ENCODE measurements at regions not wholly inside any gene's neighbourhood (a gene's known extent, or its start where the extent isn't known, plus 50 kb on each side); places are given as distances from the start of the nearest gene placed in this dataset.

DNA sequence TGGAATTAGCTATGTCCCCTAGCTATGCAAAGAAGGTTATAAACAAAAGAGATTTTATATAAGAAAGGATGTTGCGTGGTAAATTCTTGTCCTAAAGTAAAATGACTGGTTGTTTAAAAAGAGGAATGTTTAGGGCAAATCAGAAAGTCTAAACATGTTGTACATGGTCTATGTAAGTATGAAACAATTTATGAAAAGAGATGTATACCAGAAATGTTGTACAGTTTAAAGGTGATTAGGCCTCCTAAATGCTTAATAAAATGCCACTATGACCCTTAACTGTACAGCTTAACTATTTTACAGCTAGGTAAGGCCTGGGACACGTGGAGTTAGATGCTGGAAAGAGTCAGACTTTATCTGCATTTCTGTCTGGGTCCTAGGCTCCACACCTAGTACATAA lies 775.9 kb upstream of the KLHL1 start:
- no peak for DNase-seq

DNA sequence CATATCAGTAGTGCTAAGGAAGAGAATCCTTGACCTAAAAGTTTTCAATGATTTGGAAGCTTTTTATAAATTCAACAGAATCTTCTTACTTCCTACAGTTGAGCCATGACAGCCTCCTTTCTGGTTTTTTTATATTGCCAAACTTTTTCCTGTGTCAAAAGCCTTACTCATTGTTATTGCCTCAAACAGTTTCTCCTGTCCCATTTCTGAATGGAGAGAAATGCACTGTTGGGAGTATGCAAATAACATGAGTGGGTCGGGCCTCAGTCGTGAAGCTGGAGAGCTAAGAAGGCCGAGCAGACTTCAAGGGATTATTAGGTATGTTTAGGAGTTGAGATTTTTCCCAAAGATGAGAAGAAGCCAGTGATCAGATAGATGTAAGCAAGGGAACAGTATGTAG lies 766.4 kb upstream of the KLHL1 start:
- no peak for DNase-seq

DNA sequence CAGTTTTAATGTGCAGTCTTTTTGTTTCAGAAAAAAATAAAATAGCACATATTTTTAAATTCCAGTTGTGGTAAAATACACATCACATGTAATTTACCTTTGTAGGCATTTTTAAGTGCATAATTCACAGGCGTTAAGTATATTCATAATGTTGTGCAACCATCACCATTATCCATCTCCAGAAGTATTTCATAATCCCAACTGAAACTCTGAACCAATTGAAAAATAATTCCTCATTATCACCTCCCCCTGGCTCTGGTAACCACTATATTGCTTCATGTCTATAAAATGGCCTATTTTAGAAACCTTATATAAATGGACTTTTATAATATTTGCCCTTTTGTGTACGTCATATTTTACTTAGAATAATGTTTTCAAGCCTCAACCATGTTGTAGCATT lies 756.5 kb upstream of the KLHL1 start:
- DNase-seq: no peak

DNA sequence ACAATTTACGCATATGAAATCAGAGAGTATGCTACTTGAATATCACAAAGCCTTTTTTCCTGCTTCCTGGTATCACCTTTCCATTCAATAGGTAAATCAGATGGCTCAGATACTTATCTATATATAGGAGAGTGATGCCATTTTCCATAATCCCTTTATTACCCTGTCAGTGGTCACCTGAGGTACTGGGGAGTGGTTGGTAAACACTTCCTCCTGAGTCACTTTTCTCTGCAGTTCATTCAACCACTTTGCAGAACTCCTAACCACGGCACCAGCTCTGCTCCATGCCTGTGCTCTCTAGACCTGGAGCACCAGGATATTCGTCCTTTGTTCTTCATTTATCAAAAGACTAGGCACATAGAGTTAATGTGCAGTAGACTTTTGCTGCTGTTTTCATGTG lies 748.5 kb upstream of the KLHL1 start:
- no peak for DNase-seq

DNA sequence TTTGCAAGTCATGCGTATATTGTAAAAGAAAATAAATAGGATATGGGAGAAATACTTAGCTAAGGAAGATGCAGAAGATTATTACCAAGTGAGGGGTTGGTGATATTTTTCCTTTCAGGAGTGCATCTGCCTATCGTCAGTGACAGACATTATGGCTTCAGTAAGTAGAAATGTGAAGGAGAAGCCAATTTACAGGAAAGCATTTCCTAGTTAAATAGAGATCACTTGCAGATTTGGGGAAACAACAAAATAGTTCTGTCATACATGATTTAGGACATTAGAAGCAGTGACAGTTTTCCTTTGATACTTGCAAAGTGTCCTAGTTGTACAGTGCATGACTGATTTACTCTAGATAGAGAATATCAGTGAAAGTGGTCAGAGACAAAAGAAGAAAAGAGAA lies 747.8 kb upstream of the KLHL1 start:
- no peak for DNase-seq

DNA sequence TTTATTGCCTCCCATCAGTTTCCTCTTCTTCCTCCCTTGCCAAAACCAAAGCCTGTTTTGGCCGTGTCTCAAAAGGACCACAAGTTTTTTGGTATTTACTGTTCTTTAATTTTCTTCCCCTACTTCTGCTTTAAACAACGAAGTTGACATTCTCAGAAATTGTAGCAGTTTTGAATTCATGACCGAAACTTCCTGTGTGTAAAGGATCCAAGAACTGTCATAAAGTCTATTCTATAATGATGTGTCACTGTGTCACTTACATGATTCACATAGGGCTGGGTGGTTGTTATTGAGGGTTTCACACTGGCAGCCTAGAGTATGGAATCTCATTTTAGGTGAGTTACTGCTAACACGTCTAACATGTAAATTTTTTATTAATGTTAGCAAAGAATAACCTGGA lies 741.0 kb upstream of the KLHL1 start:
- DNase-seq: no peak

DNA sequence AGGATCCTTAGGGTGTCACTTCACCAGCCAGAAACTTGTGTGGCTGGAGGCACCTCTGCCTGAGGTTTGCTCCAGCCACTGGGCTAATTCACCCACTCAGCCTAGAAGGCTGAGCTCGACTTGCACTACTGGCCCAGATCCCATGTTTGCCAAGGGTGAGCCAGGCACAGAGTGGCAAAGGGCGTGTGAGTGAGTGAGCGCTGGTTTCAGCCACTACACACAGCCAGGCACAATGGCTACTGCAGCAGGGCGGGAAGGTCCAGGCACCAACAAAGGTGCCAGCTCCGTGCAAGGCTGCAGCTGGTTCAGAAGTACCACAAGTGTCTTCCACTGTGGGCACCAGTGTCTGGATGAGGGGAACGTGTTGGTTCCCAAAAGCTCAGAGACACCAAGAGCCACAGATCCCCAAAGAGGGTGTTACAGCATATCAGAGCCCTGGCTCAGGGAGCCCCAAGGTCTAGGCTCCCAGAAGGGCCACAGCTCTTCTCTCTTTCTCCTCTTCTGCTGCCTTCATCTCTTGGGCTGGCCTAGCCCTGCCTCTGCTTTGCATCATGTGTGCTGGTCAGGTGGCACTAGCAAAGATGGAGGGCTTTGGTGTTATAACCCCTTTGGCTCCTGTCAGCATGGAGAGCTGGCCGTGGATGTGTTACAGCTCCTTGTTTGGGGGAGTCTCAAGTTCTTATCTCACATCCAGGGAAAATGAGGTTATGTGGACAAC lies 736.3 kb upstream of the KLHL1 start:
- no peak for DNase-seq

DNA sequence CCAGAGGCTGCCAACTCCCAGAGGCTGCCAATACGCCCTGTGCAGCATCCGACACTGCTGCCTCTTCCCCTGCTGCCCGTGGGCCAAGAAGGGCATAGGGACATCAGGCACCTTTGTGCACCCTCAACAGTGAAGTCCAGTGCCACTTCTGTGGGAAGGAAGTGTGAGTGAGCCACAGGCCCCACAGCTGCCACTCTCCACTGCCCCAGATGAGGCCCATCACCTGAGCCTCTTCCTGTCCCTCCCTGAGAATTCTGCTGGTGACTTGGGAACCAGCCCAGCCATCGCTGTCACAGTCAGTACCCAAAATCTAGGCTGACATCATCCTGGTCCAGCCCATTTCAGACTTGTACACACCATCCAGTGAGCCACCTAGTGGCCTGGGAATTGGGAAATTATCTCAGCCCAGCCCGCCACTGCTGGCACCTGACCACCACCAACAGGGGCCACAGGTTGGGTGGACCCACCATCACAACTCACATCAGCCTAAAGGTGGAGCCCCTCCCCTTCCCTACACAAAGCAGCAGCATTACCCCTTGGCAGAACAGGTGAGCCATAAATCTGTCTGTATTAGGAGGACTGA lies 733.9 kb upstream of the KLHL1 start:
- no peak for DNase-seq

DNA sequence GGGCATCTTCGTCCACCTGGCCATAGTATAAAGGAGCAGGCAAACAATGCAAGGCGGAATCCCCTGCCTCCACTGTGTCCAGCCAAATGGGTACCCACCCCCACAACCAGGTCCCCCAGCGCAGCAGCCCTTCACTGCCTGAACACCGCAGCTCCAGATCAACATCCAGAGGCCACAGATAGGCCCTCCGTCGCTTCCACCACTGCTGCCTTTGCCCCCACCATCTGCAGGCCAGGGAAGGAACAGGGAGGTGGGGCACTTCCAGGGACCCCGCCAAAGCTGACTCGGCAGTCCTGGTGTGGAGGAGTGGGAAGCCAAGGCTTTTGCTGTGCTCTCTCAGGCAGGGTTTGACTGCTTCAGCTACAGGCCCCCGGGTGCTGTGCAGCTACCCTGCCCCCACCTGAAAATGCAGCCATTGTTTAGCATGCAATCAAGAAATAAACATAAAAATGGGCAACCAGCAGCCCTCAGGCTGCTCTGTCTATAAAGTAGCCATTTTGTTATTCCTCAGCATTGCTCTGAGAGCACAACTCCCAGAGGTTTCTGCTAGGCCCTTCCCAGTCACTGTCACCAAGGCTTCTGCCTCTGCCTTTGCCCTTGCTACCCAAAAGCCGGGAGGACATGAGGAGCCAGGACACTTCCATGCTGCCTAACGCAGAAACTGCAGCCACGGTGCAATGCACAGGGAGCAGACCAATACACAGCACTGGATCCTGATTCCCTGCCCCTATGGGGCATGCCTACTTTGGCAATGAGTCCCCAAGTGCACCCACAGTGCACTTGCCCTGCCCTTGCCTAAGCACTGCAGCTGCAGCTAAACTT lies 733.2 kb upstream of the KLHL1 start:
- DNase-seq: no peak

DNA sequence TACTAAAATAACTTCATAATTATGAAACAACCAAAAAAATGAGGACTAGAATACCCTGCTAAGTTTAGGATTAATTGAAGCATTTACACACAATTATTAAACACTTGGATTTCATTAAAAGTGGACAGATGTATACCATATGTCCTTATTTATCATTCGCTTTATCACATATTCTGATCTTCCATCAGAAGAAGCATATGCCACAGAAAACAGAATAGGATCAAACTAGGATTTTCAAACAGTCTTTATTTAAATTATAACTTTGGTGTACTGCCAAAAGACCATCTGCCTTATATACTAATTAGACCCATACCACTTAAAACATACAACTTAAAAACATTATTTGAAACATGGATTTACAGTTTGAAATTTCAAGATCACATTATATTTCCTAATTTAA lies 727.1 kb upstream of the KLHL1 start:
- DNase-seq: no peak

DNA sequence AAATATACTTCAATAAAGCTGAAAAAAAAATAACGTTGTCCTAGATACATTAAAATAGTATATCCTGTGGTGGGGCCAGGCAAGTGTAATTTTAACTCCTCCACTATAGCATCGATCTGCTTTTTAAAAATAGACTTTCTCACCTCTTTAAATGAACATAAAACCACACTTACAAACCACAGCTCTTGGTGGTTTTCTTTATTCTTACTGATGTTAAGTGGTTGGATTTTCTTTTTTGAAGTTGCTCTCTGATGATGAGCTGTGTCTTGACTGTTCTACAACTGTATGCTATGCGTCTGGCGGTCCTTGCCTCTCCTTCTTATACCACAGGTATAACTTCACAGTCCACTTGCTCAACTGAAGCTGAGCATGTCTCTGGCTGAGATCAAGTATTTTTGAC lies 721.5 kb upstream of the KLHL1 start:
- no peak for DNase-seq

DNA sequence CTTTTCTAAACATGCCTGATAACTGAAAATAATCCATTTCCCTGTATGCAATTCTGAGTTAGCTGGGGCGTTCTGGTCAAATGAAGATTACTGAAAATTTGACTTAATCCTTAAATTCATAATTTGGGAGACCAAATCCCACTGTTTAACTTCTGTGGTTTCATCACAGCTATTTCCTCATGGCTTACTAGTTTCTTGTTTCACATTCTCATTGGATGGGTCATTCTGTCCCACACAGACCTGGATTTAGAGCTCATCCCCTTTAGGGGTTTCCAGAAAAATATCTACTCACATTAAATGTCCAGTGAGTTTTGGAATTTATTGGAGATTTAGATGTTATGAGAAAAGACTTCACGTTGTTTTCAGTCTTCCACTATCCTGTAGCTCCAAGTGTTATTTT lies 709.3 kb upstream of the KLHL1 start:
- DNase-seq: no peak

DNA sequence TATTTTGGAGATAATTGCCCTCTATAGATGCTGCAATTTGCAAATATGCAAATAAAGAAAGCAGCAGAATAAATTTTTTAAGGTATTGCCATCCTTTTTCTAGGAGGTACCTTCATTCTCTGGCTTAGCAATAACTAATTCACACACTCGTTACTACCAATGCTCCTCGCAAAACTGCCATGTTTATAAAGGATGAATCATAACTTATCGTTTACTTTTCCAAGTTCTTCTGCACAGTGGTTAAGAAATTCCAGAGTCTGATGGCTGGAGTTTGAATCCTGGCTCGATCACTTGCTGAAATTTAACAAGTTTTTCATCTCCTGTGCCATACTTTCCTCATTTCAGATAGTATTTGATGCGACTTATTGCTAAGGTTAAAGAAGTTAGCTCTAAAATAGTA lies 708.6 kb upstream of the KLHL1 start:
- DNase-seq: no peak

DNA sequence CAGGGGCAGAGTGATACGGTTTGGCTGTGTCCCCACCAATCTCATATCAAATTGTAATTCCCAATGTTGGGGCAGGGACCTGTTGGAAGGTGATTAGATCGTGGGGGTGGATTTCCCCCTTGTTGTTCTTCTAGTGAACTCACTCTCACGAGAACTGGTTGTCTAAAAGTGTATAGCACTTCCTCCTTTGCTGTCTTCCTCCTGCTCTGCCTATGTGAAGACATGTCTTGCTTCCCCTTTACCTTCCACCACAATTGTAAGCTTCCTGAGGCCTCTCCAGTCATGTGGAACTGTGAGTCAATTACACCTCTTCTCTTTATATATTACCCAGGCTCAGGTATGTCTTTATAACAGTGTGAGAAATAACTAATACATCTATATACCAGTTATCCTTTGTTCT lies 706.4 kb upstream of the KLHL1 start:
- DNase-seq: no peak

DNA sequence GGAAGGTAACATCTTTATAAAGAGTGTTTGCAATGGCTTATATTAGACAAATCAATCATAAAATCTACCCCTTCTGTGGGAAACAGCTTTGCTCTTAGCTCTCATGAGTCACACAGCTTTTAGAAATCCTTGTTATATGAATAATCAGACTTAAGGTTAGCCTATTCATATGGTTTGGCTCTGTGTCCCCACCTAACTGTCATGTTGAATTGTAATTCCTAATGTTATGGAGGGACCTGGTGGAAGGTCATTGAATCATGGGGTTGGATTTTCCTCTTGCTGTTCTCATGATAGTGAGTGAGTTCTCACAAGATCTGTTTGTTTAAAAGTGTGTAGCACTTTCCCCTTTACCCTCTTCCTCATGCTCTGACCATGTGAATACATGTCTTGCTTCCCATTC lies 704.2 kb upstream of the KLHL1 start:
- no peak for DNase-seq

DNA sequence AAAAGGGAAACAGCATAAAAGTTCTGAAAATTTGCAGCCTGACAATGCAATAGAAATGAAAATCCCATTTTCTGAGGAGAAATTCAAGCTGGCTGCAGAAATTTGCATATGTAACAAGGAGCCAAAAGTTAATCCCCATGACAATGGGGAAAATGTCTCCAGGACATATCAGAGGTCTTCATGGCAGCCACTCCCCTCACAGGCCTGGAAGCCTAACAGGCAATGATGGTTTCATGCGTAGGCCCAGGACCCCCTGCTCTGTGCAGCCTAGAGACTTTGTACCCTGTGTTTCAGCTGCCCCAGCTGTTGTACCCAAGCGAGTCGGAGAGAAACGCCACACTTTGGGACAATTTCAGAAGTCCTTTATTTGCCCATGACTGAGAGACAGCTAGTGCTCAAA lies 701.3 kb upstream of the KLHL1 start:
- DNase-seq: no peak

DNA sequence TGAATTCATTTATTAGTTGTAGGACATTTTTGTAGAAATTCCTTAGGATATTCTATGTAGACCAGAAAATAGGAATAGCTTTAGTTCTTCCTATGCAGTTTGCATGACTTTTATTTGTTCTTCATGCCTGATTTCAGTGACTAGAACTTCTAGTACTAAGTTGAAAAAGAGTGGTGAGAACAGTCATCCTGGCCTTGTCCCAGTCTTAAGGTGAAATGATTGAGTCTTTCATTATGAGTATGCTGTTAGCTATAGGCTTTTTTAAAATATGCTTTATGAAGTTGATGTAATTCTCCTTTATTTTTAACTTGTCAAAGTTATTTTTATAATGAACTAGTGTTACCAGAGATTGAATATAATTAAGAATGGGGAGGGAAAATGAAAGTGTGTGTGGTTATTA lies 690.1 kb upstream of the KLHL1 start:
- no peak for DNase-seq

DNA sequence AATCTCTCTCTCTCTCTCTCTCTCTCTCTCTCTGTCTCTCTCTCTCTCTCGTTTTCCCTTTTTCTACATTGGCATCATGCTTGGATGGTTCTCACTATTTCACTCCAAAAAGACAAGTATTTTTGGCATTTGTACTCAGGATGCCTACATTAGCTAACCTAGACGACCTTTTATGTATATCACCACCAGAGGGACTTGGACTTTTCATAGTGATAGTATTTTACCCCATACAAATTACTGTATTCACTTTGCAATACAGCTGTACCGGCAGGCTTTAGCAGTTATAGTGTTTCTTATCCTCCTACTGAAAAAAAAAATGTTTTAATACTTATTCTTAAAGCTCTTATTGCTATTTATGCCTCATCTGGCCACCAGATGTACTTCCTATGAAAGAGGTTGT lies 687.2 kb upstream of the KLHL1 start:
- no peak for DNase-seq

DNA sequence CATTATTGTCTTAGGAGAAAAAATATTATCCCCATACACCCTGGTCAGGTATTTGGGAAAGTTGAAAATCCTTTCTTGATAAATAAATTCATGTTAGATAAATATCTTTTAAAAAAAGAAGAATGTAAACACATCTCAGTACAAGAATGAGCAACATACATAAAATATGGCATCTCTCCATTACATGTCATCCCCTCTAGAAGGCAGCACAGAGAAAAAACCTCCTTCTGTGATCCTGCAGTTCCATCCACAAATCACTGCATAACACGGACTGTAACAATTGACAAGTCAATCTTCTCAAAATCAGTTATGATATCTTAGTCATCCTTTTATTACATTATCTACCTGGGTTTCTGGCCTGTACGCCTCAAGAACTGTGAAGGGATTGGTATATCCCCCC lies 683.9 kb upstream of the KLHL1 start:
- DNase-seq: no peak

DNA sequence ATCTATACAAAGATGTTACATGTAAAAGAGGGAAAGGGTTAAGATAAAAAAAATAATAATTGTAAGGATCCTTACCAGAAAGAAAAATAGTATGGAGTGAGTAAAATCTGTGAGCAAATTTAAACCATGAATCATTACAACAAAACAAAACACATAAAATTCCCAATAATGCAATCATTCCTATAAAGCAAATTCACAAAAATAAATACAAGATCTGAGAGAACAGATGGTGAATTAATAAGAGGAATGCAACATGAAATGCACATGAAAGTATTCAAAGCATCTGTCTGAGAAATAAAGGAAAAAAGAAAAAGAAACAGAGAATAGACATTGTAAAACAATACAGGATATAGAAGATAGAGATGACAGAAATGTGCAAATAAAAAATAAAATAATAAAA lies 681.5 kb upstream of the KLHL1 start:
- no peak for DNase-seq

DNA sequence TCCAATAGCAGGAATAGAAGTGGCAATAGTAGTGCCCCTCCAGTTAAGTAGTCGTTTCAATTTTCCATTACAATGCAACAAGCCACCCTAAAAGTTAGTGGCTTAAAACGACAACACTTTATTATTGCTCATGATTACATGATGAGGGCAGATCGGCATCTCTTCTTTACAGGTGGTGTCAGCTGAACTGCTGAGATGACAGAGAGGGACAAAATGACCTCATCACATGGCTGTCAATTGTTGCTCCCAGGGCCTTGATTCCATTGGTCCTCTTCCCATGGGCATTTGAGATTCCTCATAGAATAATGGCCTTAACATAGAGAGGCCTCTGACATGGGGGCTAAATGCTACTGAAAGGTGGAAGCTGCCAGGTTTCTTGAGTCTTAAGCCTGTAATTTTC lies 679.8 kb upstream of the KLHL1 start:
- no peak for DNase-seq

DNA sequence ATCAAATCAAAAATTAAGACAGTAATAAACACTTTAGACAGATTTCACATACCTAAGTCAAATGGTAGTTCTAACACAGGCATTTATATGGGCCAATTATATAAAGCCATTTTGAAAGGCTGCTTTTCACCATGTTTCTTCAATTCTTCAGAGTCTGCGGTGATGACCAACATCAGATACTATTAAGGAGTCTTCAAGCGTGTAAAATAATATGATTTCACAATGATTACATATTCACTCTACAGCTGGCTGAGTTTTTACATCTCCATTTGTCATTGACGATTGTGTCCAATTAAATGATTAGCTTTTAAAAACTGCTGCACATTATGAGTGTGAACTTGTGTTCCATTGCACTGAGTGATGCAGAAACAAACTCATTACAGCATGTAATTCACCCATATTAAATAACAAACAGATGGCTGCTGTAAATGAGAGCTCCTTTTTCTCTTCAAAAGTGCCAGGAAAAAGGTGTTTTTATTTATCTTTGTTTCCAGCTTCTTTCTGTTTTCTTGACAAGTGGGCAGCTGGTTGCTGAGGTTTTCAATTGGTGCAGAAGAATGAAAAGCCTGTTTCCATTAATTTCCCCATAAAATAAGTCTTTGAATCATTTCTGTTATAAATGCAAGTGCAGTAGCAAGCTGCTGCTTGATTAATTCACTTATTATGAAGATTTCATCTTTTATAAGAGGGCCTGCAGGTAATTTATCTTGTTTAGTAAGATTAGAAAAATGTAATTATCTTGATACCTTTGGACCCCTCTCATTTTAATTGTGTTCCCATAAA lies 676.1 kb upstream of the KLHL1 start:
- DNase-seq: no peak

DNA sequence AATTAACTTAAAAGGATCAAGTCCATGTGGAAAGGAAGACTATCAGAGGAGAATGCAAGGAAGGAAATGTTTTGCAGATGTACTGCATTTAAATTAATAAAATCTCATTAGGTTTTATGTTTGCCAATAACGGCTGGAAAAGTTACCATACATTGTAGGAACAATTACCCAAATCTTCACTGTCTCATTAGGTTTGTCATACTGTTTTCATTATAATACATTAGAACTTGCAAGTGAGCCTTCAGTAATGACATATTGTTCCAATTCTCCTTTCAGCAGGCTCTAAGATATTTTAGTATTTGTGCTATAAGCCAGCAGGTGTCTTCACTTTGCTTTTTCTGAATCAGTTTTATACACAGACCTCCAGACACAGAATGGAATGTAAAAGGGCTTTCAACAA lies 661.6 kb upstream of the KLHL1 start:
- no peak for DNase-seq

DNA sequence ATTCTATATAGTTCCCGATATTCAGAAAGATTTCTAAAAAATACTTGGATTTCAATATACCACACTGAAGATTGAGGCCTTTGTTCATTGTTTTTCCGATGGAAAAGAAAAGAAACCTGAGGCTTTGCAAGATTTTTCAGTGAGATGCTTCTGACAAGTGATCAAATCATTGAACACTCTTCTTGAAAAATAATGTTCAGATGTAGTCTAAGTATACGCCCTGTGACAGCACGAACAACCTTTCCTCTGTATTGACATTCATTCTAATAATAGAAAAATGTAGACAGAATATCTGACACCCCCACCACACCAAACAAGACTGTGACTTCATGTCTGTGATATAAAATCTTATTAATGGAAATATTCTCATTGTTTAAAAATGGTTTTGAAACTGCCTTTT lies 650.7 kb upstream of the KLHL1 start:
- no peak for DNase-seq
